Ishikawa (cell line): ENCODE measurements at regions not wholly inside any gene's neighbourhood (a gene's known extent, or its start where the extent isn't known, plus 50 kb on each side); places are given as distances from the start of the nearest gene placed in this dataset.

Experiments used
- EGR1 ChIP-seq: IDR thresholded peaks from 2 replicates; pipeline ENCODE4 v1.6.1; 2012
- EP300 ChIP-seq: IDR thresholded peaks from 2 replicates; pipeline ENCODE4 v1.6.1; 2012; ENCODE audit warnings: borderline replicate concordance
- FOXM1 ChIP-seq: IDR thresholded peaks from 2 replicates; pipeline ENCODE4 v1.6.1; 2012; ENCODE audit warnings: low read depth, borderline replicate concordance
- MAX ChIP-seq: IDR thresholded peaks from 2 replicates; pipeline ENCODE4 v1.6.1; 2012
- NFIC ChIP-seq: IDR thresholded peaks from 2 replicates; pipeline ENCODE4 v1.6.1; 2012
- RAD21 ChIP-seq: IDR thresholded peaks from 2 replicates; pipeline ENCODE4 v1.6.1; 2012; ENCODE audit warnings: low read depth
- REST ChIP-seq: IDR thresholded peaks from 2 replicates; pipeline ENCODE4 v1.6.1; 2012; ENCODE audit warnings: low read depth, mild to moderate bottlenecking
- TAF1 ChIP-seq: IDR thresholded peaks from 2 replicates; pipeline ENCODE4 v1.6.1; 2012; ENCODE audit warnings: low read depth, mild to moderate bottlenecking
- TCF12 ChIP-seq: IDR thresholded peaks from 2 replicates; pipeline ENCODE4 v1.6.1; 2012; ENCODE audit warnings: low read depth
- USF1 ChIP-seq: IDR thresholded peaks from 2 replicates; pipeline ENCODE4 v1.6.1; 2012
- YY1 ChIP-seq: IDR thresholded peaks from 2 replicates; pipeline ENCODE4 v1.6.1; 2012; ENCODE audit warnings: low read depth

GRCh38 chr6:14428269-14428668 is 310.7 kb downstream of the CD83 start:
- TF ChIP-seq FOXM1 (no peak), EP300 (no peak), MAX (no peak), REST (no peak), USF1 (no peak), TAF1 (no peak), RAD21 (no peak), TCF12 (no peak), YY1 (no peak), EGR1 (no peak), NFIC (no peak)
